ENCODE measurements at regions not wholly inside any gene's neighbourhood (a gene's known extent, or its start where the extent isn't known, plus 50 kb on each side); places are given as distances from the start of the nearest gene placed in this dataset.

GRCh38 chrX:3468031-3468430 lies 121.6 kb upstream of the MXRA5 start:
- TF ChIP-seq CTCF (IDR thresholded peaks at IDR 0.05) (no peak), EZH2 (IDR thresholded peaks at IDR 0.05; ENCODE audit: borderline replicate concordance, insufficient read depth, low read depth, low read length, poor library complexity, severe bottlenecking) (no peak)
